Coronary artery (tissue), 2 donors: ENCODE measurements at regions not wholly inside any gene's neighbourhood (a gene's known extent, or its start where the extent isn't known, plus 50 kb on each side); places are given as distances from the start of the nearest gene placed in this dataset.

ENCODE experiments used
- DNase-seq: peaks from one replicate; pipeline ENCODE4 v3.0.0-alpha.2; 2017; ENCODE audit warnings: low spot score
- H3K27ac ChIP-seq, 2 donors: fragments of 200-600 bp; sonication (generic); one replicate each; pipeline ENCODE4 v1.5.1; 2016 to 2019
- H3K4me3 ChIP-seq: fragments of 200-600 bp; sonication (generic); 2 replicates; pipeline ENCODE4 v1.5.1; 2016; ENCODE audit warnings: mild to moderate bottlenecking, moderate library complexity
- CTCF ChIP-seq: fragments of 200-600 bp; sonication (generic); IDR thresholded peaks from one replicate; pipeline ENCODE4 v1.5.1; 2019; ENCODE audit warnings: antibody characterized with exemption

GRCh38 chr11:119842731-119843130 is 113.7 kb upstream of the NECTIN1 start:
- Histone ChIP-seq H3K4me3 (no peak overlapping the region), H3K27ac (no peak overlapping the region)
- DNase-seq = no peak
- no peak for TF ChIP-seq CTCF

- no peak for TF ChIP-seq CTCF
- no peak for DNase-seq
- Histone ChIP-seq H3K4me3 (no peak overlapping the region), H3K27ac (no peak overlapping the region)
Measured at GRCh38 chr11:119839476-119840133, 110.6 kb upstream of the NECTIN1 start.

GRCh38 chr11:119835753-119836152 is 106.8 kb upstream of the NECTIN1 start:
- TF ChIP-seq CTCF = no peak
- DNase-seq = no peak
- Histone ChIP-seq H3K4me3 (no peak overlapping the region), H3K27ac (no peak overlapping the region)

GRCh38 chr11:119832202-119832935 is 103.4 kb upstream of the NECTIN1 start:
- Histone ChIP-seq H3K4me3 (no peak overlapping the region), H3K27ac (no peak overlapping the region)
- no peak for DNase-seq
- TF ChIP-seq CTCF = no peak

- no peak for TF ChIP-seq CTCF
Measured at GRCh38 chr11:119831011-119831410, 102.0 kb upstream of the NECTIN1 start.

GRCh38 chr11:119830400-119830799 is 101.4 kb upstream of the NECTIN1 start:
- H3K27ac ChIP-seq = no peak overlapping the region
- TF ChIP-seq CTCF = no peak
- no peak overlapping the region for H3K4me3 ChIP-seq
- no peak for DNase-seq

More at GRCh38 chr11:119831011-119831410, 102.0 kb upstream of the NECTIN1 start:
- Histone ChIP-seq H3K4me3 (no peak overlapping the region), H3K27ac (no peak overlapping the region)
- no peak for DNase-seq

- TF ChIP-seq CTCF = no peak
- Histone ChIP-seq H3K27ac (no peak overlapping the region), H3K4me3 (no peak overlapping the region)
- DNase-seq = no peak
Measured at GRCh38 chr11:119829402-119829801, 100.4 kb upstream of the NECTIN1 start.
